ENCODE measurements at regions not wholly inside any gene's neighbourhood (a gene's known extent, or its start where the extent isn't known, plus 50 kb on each side); places are given as distances from the start of the nearest gene placed in this dataset.
A peak's percentile ranks its signal among the peaks of the same experiment; 100 is the strongest.

- no peak for DNase-seq
These were observed 64.1 kb downstream of the NCOR2 start for GRCh38 chr12:124503305-124503704.

DNA sequence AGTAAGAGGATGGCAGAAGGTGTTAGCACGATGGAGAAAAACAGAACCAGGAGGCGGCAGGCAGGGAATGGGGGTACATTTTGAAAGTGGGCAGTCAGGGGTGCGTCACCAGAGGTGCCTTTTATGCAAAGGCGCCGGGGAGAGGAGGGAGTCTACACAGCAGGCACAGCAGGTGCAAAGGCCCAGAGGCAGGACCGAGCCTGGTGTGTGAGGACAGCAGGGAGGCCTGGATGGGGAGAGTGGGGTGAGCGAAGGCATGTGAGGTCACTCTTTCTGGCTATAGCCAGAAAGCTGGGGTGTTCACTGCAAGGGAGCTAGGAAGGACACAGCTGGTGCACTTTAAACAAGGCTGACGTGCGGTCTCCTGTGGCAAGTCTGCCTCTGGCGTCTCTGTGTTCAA, 65.0 kb downstream of the NCOR2 start:
- no peak for DNase-seq

GRCh38 chr12:124501827-124502226, 65.6 kb downstream of the NCOR2 start:
- DNase-seq = no peak

GRCh38 chr12:124501112-124501561, 66.3 kb downstream of the NCOR2 start:
- no peak for DNase-seq

DNA sequence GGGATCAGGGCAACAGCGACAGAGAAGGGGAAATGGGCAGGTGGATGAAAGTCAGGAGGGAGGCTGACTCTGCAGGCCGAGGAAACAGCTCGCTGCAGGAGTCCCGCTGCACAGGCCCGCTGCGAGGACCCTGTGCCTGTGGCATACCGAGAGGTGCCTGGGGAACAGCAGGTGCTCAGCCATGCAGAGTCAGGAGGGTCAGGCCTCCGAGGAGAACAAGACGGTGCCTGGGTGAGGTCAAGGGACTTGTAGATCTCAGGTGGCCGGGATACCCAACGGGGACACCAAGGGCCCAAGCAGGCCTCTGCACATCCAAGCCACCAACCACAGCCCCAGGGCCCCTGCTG, 67.5 kb downstream of the NCOR2 start:
- DNase-seq = no peak

DNA sequence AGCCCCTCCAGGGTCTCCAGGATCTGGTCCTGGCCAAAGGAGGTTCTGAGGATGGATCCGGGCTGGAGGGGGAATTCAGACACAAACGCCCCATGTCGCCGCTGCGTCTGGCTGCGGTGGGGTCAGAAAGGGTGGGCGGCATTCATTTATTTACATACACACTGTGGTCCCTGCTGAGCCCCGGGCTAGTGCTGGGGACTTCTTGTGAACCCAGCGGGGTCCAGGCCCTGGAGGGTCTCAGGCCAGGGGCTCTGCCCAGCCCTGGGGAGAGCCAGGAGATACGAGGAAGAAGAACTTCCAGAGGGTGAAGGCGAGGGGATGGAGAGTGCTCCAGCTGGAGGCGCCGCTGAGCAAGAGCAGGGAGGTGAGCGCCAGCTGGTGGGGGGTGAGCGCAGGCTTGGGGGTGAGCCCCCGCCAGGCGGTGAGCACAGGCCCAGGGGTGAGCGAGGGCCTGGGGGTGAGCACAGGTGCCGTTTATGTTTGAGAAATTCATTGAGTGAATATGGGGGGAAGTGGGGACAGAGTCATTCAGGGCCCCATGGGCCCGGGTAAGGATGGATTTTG, 68.1 kb downstream of the NCOR2 start:
- no peak for DNase-seq

GRCh38 chr12:124498275-124499189, 68.9 kb downstream of the NCOR2 start:
- no peak for DNase-seq

GRCh38 chr12:124497658-124498057, 69.8 kb downstream of the NCOR2 start:
- DNase-seq = no peak

- no peak for DNase-seq
These were observed 70.4 kb downstream of the NCOR2 start for GRCh38 chr12:124497039-124497438.

- DNase-seq = peak; percentile 78
These were observed 70.8 kb downstream of the NCOR2 start for GRCh38 chr12:124496584-124496983.

DNA sequence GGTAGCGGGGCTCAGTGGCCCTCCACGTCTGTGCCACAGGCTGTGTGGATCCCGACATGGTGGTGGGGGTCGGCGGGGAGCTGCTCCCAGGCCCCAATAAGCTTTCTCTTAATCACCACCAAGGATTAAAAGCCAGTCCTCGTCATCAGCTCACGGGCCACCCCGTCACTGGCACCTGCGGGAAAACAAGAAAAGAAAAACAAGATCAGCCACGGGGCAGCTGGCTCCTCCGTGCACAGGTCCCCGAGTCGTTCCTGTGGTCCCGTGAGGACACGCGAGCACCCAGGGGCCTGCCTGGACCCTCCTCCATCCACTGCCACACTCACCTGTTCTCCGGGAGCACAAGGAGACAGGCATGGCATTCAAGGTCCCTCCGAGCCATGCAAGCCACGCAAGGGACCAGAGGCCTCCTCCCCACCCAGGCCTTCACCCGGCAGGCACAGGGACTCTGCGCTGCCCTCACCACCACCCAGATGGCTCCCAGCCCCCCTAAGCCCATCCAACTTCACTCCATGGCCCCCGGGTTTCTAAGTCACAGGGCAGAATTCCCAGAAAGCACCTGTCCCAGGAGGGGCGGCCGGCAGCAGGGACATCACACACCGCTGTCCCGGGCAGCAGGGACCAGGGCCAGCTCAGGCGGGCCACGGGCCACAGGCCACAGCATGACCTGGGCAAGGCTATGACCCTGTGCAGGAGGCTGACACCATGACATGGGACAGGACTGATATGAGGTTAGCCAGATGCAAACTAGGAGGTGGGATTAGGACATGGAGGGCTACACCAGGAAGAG, 72.0 kb downstream of the NCOR2 start:
- no peak for DNase-seq

DNA sequence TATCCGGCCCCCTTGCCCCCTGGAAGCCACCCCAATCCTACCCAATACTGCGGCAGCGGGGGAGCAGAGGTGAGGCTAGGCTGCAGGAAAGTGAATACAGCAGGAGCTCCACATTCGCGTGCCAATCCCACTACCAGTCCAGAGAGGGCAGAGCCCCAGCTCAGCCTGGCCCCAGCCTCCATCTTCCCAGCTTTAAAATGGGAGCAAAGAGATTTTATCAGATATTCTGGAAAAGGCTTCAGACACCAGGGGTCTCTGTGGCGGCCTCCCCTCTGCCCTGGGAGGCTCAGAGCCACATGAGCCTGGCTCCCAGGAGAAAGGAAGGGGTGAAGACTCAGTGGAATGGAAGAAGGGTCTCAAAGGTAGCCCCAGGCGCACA, 72.7 kb downstream of the NCOR2 start:
- no peak for DNase-seq

GRCh38 chr12:124493809-124494750, 73.3 kb downstream of the NCOR2 start:
- no peak for DNase-seq

DNA sequence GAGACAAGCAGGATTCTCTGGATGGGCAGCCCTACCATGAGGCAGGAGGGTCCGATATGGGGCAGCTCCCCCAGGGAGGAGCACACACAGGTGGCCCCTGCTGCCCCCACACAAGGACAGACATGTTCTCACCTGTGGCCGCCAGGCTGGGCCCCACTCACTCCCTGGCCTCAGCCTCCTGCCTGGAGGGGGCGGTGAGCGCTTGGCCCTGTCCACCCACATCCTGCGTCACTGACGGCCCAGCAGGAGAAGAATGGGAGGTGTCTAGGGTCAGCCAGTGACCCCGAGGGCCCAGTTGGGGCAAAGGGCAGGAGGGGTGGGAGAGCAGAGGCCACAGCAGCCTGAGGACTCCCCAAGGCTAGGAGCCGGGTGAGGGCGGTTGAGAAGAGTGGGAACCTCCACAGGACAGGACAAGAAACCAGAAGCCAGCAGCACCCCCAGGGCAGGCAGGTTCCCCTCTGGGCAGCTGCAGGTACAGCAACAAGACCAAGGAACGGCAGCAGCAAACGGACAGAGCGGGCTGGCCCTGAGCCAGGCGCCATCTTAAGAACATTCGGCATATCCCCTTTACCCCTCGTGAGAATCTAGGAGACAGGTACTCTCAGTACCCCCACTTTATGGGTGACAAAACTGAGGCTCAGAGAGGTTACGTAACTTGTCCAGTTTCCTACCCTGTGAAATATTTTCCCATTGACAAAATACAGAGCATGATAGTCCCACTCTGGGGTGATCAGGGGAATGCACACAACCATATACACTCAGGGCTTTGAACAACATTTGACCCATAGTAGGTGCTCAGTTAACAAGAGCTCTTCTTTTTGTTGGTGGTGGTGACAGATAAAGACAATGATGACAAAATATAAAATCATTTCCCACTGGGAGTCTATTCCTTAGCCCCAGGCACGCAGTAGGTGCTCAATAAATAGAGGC, 74.3 kb downstream of the NCOR2 start:
- no peak for DNase-seq

- DNase-seq = no peak
These were observed 75.5 kb downstream of the NCOR2 start for GRCh38 chr12:124491856-124492420.

DNA sequence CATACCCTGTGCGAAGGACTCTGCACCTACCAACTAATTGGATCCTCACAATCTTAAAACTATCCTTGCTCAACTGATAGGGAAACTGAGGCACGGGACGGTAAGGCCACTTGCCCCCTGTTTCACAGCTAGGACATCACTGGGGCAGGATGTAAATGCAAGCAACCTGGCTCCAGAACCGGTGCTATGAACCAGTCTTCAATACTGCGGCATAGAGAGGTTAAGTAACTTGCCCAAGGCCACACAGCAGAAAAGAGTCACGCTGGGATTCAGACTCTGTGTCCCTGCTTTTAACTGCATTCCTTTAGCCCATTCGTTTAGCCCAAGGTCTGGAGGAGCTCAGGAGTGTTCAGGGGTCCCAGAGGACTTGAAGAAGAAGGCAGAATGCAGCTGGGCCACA, 76.1 kb downstream of the NCOR2 start:
- no peak for DNase-seq

DNA sequence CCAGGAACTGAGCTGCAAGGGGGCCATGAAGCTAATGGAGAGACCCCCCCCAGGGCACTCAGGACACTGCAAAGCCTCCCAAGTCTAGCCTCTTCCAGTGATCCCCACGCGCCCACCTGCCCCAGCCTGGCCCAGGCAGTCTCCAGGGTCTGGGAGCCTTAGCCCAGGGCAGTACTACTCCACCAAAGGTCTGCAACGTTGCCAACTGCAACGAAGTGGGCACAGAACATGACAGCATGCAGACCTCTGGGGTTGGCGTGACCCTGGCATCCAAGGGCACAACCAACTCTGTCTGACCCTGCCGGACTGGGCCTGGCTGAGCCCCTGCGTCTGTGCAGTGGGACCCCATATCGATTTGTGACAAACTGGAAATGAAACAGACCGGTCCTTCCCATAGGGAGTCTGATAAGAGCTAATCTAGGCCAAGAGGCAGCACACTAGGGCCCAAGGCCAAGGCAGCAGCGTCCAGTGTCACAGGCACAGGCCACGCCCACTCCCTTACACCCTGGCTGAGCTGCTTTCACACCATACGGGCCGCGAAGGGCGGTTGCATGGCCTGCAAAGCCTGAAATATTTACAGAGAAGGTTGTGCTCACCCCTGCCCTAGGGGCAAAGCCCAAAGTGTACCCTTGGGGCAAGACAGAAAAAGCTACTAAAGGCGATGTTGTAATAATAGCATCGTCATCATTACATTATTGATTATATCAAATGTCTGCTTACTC, 76.7 kb downstream of the NCOR2 start:
- no peak for DNase-seq

- DNase-seq = no peak
These were observed 77.4 kb downstream of the NCOR2 start for GRCh38 chr12:124489915-124490583.

- no peak for DNase-seq
These were observed 78.2 kb downstream of the NCOR2 start for GRCh38 chr12:124489220-124489619.

DNA sequence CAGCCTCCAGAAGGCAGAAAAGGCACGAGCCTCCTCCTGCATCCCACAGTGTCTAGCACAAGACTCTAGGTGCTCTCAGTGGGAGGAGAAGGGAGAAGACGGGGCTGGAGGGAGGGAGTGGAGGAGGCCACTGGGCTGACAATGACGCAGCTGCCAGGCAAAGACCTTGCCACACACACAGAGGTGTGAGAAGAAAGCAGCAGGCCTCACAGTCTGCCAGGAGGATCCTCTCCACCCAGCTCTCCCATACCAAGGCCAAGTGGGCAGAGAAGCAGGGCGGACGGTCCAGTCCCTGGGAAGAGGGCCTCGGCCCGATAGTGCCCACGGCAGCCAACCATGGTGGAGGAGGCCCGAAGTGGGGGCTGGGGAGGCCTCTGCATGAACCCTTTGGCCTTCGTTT, 78.9 kb downstream of the NCOR2 start:
- no peak for DNase-seq

Data from 8988T (cell line).